Upper lobe of left lung (tissue), 4 donors: ENCODE measurements at regions not wholly inside any gene's neighbourhood (a gene's known extent, or its start where the extent isn't known, plus 50 kb on each side); places are given as distances from the start of the nearest gene placed in this dataset.

ENCODE experiments used
- POLR2A ChIP-seq, 4 donors: fragments of 450-650 bp; IDR thresholded peaks; one replicate each; pipeline ENCODE4 v1.5.1; 2016 to 2017; ENCODE audit warnings: antibody characterized with exemption in 4 of 4, mild to moderate bottlenecking in 2 of 4
- POLR2AphosphoS5 ChIP-seq, 2 donors: sonication (generic); formaldehyde crosslinking; IDR thresholded peaks; one replicate each; pipeline ENCODE4 v1.5.1; 2017; ENCODE audit warnings: antibody characterized with exemption in 2 of 2
- TF ChIP-seq, protein P1 (sequence below), 6 experiments: fragments of 450-650 bp in 4 of 6; fragments of 200-600 bp in 2 of 6; sonication (generic) in 2 of 6; IDR thresholded peaks; one replicate each; pipeline ENCODE4 v1.5.1; 2016 to 2019; ENCODE audit warnings: antibody characterized with exemption in 6 of 6

GRCh38 chr19:27872370-27872769 lies 1340.6 kb downstream of the UQCRFS1 start:
- TF ChIP-seq, protein P1, sequence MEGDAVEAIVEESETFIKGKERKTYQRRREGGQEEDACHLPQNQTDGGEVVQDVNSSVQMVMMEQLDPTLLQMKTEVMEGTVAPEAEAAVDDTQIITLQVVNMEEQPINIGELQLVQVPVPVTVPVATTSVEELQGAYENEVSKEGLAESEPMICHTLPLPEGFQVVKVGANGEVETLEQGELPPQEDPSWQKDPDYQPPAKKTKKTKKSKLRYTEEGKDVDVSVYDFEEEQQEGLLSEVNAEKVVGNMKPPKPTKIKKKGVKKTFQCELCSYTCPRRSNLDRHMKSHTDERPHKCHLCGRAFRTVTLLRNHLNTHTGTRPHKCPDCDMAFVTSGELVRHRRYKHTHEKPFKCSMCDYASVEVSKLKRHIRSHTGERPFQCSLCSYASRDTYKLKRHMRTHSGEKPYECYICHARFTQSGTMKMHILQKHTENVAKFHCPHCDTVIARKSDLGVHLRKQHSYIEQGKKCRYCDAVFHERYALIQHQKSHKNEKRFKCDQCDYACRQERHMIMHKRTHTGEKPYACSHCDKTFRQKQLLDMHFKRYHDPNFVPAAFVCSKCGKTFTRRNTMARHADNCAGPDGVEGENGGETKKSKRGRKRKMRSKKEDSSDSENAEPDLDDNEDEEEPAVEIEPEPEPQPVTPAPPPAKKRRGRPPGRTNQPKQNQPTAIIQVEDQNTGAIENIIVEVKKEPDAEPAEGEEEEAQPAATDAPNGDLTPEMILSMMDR (IDR thresholded peaks at IDR 0.05) = no peak
- no peak for TF ChIP-seq POLR2A (IDR thresholded peaks at IDR 0.05)
- TF ChIP-seq POLR2AphosphoS5 (IDR thresholded peaks at IDR 0.05) = no peak
